B cell (primary cell): ENCODE measurements at regions not wholly inside any gene's neighbourhood (a gene's known extent, or its start where the extent isn't known, plus 50 kb on each side); places are given as distances from the start of the nearest gene placed in this dataset.

Experiments used
- ATAC-seq: fragments of 200-7000 bp; cut with Tn5 transposase; one replicate; pipeline ENCODE4 v1.10.0; 2021; ENCODE audit warnings: low read depth, mild to moderate bottlenecking, moderate number of reproducible peaks, moderate library complexity
- CTCF ChIA-PET: fragments of 350-600 bp; sonication (Branson Sonifier 250); formaldehyde crosslinking; loops from one replicate; lab custom pipeline; 2021; ENCODE audit warnings: antibody characterized with exemption, inconsistent platforms; lab: Charles Lee
- POLR2A ChIA-PET: fragments of 350-600 bp; sonication (Branson Sonifier 250); formaldehyde crosslinking; loops from one replicate; lab custom pipeline; 2021; ENCODE audit warnings: antibody characterized with exemption; lab: Charles Lee
- DNase-seq: peaks from one replicate; pipeline ENCODE4 v3.0.0; 2013
- H2AFZ ChIP-seq: 2 replicates; pipeline ENCODE4 v1.6.1; 2012; ENCODE audit warnings: mild to moderate bottlenecking, low read depth, low read length; ENCODE audit not compliant: insufficient read depth, poor library complexity, severe bottlenecking
- H3K27ac ChIP-seq, 2 donors: 1 replicate in 1 of 2; 2 replicates in 1 of 2; pipeline ENCODE4 v1.5.1; 2012 to 2013; ENCODE audit warnings: low read length in 2 of 2, mild to moderate bottlenecking in 2 of 2, moderate library complexity in 1 of 2
- H3K27me3 ChIP-seq, 4 experiments: fragments of 200-600 bp in 1 of 4; sonication (generic) in 1 of 4; replicated peaks in 1 of 4; 1 replicate in 2 of 4; 2 replicates in 2 of 4; pipeline versions ENCODE4 v1.6.1 to v1.7.0; 2013 to 2016; ENCODE audit warnings: low read length in 3 of 4, mild to moderate bottlenecking in 2 of 4, mixed read lengths in 1 of 4, moderate library complexity in 1 of 4; ENCODE audit not compliant: insufficient read depth in 4 of 4, control insufficient read depth in 3 of 4; ENCODE audit errors: control extremely low read depth in 1 of 4
- H3K36me3 ChIP-seq, 2 experiments: replicated peaks in 1 of 2; 1 replicate in 1 of 2; 2 replicates in 1 of 2; pipeline versions ENCODE4 v1.6.1 to v1.7.1; 2013; ENCODE audit warnings: low read length in 1 of 2; ENCODE audit not compliant: insufficient read depth in 2 of 2, control insufficient read depth in 1 of 2; ENCODE audit errors: control extremely low read depth in 1 of 2, extremely low read depth in 1 of 2
- H3K4me1 ChIP-seq, 2 donors: fragments of 200-600 bp in 1 of 2; sonication (generic) in 1 of 2; 1 replicate in 1 of 2; 2 replicates in 1 of 2; pipeline versions ENCODE4 v1.5.1 to v1.6.1; 2013 to 2017; ENCODE audit warnings: low read length in 2 of 2; ENCODE audit not compliant: control insufficient read depth in 2 of 2, insufficient read depth in 2 of 2
- H3K4me2 ChIP-seq: replicated peaks from 2 replicates; pipeline ENCODE3; 2012; ENCODE audit warnings: mild to moderate bottlenecking, low read depth, low read length; ENCODE audit not compliant: poor library complexity, severe bottlenecking
- H3K4me3 ChIP-seq, 5 experiments: fragments of 200-600 bp in 1 of 5; sonication (generic) in 1 of 5; 1 replicate in 3 of 5; 2 replicates in 2 of 5; pipeline versions ENCODE4 v1.5.1 to v1.7.0; 2011 to 2016; ENCODE audit warnings: low read length in 4 of 5, mild to moderate bottlenecking in 4 of 5, low read depth in 2 of 5, control low read depth in 1 of 5, moderate library complexity in 1 of 5; ENCODE audit not compliant: insufficient read depth in 1 of 5; ENCODE audit errors: control extremely low read depth in 1 of 5, extremely low read depth in 1 of 5
- H3K79me2 ChIP-seq: fragments of 200-600 bp; sonication (generic); one replicate; pipeline ENCODE4 v1.6.0; 2016; ENCODE audit warnings: low read length; ENCODE audit not compliant: control insufficient read depth, insufficient read depth
- H3K9ac ChIP-seq: fragments of 200-600 bp; sonication (generic); 2 replicates; pipeline ENCODE4 v1.6.1; 2017; ENCODE audit warnings: mild to moderate bottlenecking, low read length, moderate library complexity
- H3K9me3 ChIP-seq, 3 donors: one replicate each; pipeline versions ENCODE4 v1.6.1 to v1.7.1; 2013; ENCODE audit warnings: low read length in 2 of 3; ENCODE audit not compliant: control insufficient read depth in 2 of 3, insufficient read depth in 1 of 3; ENCODE audit errors: control extremely low read depth in 1 of 3
- H4K20me1 ChIP-seq: 2 replicates; pipeline ENCODE4 v1.6.0; 2012; ENCODE audit warnings: mild to moderate bottlenecking, low read length; ENCODE audit not compliant: insufficient read depth, control insufficient read depth, poor library complexity, severe bottlenecking
- H3K27ac Mint-ChIP-seq: one replicate; pipeline ENCODE4 v1.8.0; 2021; ENCODE audit warnings: mixed read lengths
- H3K27me3 Mint-ChIP-seq: one replicate; pipeline ENCODE4 v1.8.0; 2021; ENCODE audit warnings: mixed read lengths
- H3K4me1 Mint-ChIP-seq: one replicate; pipeline ENCODE4 v1.8.0; 2021; ENCODE audit warnings: mixed read lengths
- H3K4me3 Mint-ChIP-seq: one replicate; pipeline ENCODE4 v1.8.0; 2021; ENCODE audit warnings: mixed read lengths
- H3K9me3 Mint-ChIP-seq: one replicate; pipeline ENCODE4 v1.8.0; 2022; ENCODE audit warnings: mixed read lengths; ENCODE audit not compliant: insufficient read depth
- EZH2 ChIP-seq: IDR thresholded peaks from 2 replicates; pipeline ENCODE4 v1.6.1; 2012; ENCODE audit warnings: borderline replicate concordance, low read depth, mild to moderate bottlenecking, moderate library complexity, low read length; ENCODE audit not compliant: insufficient read depth, poor library complexity, severe bottlenecking
- WGBS: methylation state at CpG from one replicate; pipeline ENCODE4 v1.1.5; 2013; ENCODE audit warnings: missing lambda C conversion rate; ENCODE audit not compliant: insufficient coverage; 5-methylcytosine and 5-hydroxymethylcytosine counted together
- intact Hi-C: fragments of 100-400 bp; cut with micrococcal nuclease; formaldehyde crosslinking; loops from one replicate; pipeline ENCODE4 v1.10.0; 2022
- TF ChIP-seq, protein P1 (sequence below): fragments of 200-600 bp; IDR thresholded peaks from one replicate; pipeline ENCODE4 v1.8.0; 2022; ENCODE audit warnings: antibody characterized with exemption, mild to moderate bottlenecking

DNA sequence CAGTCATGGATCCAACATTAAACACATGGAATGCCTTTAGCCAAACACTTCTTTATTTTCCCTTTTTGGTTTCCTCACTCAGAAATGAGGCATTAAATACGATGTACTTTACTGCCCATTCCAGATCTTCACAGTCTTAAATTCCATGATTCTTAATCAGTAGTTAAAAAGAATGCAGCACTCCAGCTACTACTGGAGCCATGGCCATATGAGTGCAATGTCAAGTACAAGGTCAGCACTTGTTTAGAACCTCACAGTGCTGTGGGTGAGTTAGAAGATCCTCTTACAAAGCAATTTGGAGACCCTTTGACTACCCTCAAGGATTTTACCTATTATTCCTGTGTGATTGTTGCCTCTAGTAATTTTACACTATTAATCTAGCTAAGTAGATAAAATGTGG lies 550.3 kb upstream of the LRRTM1 start:
- Histone ChIP-seq H3K4me1 (no peaks in the 10 kb centered on the region), H3K27ac (no peak overlapping the region), H3K4me3 (no peak overlapping the region), H3K9ac (no peak overlapping the region), H3K27me3 (no peaks in the 10 kb centered on the region), H3K36me3 (no peaks in the 10 kb centered on the region), H3K79me2 (no peaks in the 10 kb centered on the region), H4K20me1 (no peaks in the 10 kb centered on the region), H3K9me3 (peaks cover 0 to 2% (median 0%) of the 10 kb centered on the region in 3 donors), H2AFZ (no peak overlapping the region), H3K4me2 (no peak overlapping the region)
- ChIA-PET POLR2A (no interaction called here), CTCF (no interaction called here)
- Mint-ChIP-seq H3K27ac (no peak overlapping the region), H3K9me3 (peaks cover 2% of the 10 kb centered on the region), H3K4me3 (no peak overlapping the region), H3K4me1 (no peaks in the 10 kb centered on the region), H3K27me3 (no peaks in the 10 kb centered on the region)
- no peak for TF ChIP-seq EZH2
- TF ChIP-seq, protein P1, sequence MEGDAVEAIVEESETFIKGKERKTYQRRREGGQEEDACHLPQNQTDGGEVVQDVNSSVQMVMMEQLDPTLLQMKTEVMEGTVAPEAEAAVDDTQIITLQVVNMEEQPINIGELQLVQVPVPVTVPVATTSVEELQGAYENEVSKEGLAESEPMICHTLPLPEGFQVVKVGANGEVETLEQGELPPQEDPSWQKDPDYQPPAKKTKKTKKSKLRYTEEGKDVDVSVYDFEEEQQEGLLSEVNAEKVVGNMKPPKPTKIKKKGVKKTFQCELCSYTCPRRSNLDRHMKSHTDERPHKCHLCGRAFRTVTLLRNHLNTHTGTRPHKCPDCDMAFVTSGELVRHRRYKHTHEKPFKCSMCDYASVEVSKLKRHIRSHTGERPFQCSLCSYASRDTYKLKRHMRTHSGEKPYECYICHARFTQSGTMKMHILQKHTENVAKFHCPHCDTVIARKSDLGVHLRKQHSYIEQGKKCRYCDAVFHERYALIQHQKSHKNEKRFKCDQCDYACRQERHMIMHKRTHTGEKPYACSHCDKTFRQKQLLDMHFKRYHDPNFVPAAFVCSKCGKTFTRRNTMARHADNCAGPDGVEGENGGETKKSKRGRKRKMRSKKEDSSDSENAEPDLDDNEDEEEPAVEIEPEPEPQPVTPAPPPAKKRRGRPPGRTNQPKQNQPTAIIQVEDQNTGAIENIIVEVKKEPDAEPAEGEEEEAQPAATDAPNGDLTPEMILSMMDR, result no peak
- DNase-seq (no peak), ATAC-seq (no peak)
- intact Hi-C loops, result no loop called here
- WGBS, result no CpG with 5 or more reads among the region's 1 CpG

GRCh38 chr2:80852808-80853139 lies 548.2 kb upstream of the LRRTM1 start:
- H3K9ac ChIP-seq, result no peak overlapping the region
- H3K4me1 Mint-ChIP-seq, result no peaks in the 10 kb centered on the region
- ATAC-seq (no peak), DNase-seq (no peak)
- 0% methylated on average over 1 of the region's 2 CpGs for WGBS
- peaks cover 0 to 2% (median 0%) of the 10 kb centered on the region in 3 donors for H3K9me3 ChIP-seq
- ChIA-PET POLR2A (no interaction called here), CTCF (no interaction called here)
- peaks cover 2% of the 10 kb centered on the region for H3K9me3 Mint-ChIP-seq
- H3K27me3 Mint-ChIP-seq, result no peaks in the 10 kb centered on the region
- H3K27ac ChIP-seq, result no peak overlapping the region
- intact Hi-C loops, result no loop called here
- H4K20me1 ChIP-seq, result no peaks in the 10 kb centered on the region
- no peaks in the 10 kb centered on the region for H3K79me2 ChIP-seq
- H2AFZ ChIP-seq, result no peak overlapping the region
- no peak overlapping the region for H3K4me2 ChIP-seq
- H3K27ac Mint-ChIP-seq, result no peak overlapping the region
- H3K4me3 Mint-ChIP-seq, result no peak overlapping the region
- no peak for TF ChIP-seq EZH2
- TF ChIP-seq, protein P1, result no peak
- H3K4me3 ChIP-seq, result no peak overlapping the region
- no peaks in the 10 kb centered on the region for H3K36me3 ChIP-seq
- H3K4me1 ChIP-seq, result no peaks in the 10 kb centered on the region
- H3K27me3 ChIP-seq, result no peaks in the 10 kb centered on the region
